PC-3 (cell line): ENCODE measurements at regions not wholly inside any gene's neighbourhood (a gene's known extent, or its start where the extent isn't known, plus 50 kb on each side); places are given as distances from the start of the nearest gene placed in this dataset.

ENCODE experiments used
- ATAC-seq: fragments of 200-7000 bp; cut with Tn5 transposase; 2 replicates; pipeline ENCODE4 v1.9.1; 2020; ENCODE audit warnings: mild to moderate bottlenecking, moderate library complexity
- BruUV-seq: library from RNA; stranded (reverse); fragments of 400-500 nt; replicated peaks from 2 replicates; lab custom pipeline; 2021; lab: Mats Ljungman, UMichigan
- CTCF ChIA-PET: fragments of 300-600 bp; sonication (Branson Sonifier 250); formaldehyde crosslinking; loops from one replicate; lab custom pipeline; 2022; ENCODE audit warnings: antibody characterized with exemption; lab: Charles Lee
- POLR2A ChIA-PET: fragments of 300-600 bp; sonication (Branson Sonifier 250); formaldehyde crosslinking; loops from one replicate; lab custom pipeline; 2022; ENCODE audit warnings: antibody characterized with exemption; ENCODE audit not compliant: unreplicated experiment; lab: Charles Lee
- DNase-seq: peaks from one replicate; pipeline ENCODE4 v3.0.0-alpha.2; 2015
- H2AFZ ChIP-seq: fragments of 300-600 bp; sonication (generic); 2 replicates; pipeline ENCODE4 v1.6.0; 2016; ENCODE audit warnings: antibody characterized with exemption, low read length
- H3F3A ChIP-seq: fragments of 300-600 bp; sonication (generic); one replicate; pipeline ENCODE4 v1.6.0; 2017; ENCODE audit warnings: antibody characterized with exemption, low read length, control low read depth, mild to moderate bottlenecking; ENCODE audit not compliant: unreplicated experiment
- H3K27ac ChIP-seq: fragments of 300-600 bp; sonication (generic); 2 replicates; pipeline ENCODE4 v1.5.1; 2016; ENCODE audit warnings: mild to moderate bottlenecking, low read length
- H3K27me3 ChIP-seq: fragments of 300-600 bp; sonication (generic); 2 replicates; pipeline ENCODE4 v1.6.1; 2016; ENCODE audit warnings: low read length, mixed read lengths
- H3K36me3 ChIP-seq: fragments of 300-600 bp; sonication (generic); 2 replicates; pipeline ENCODE4 v1.6.1; 2016; ENCODE audit warnings: low read depth, mixed run types, low read length, mixed read lengths
- H3K4me1 ChIP-seq: fragments of 300-600 bp; sonication (generic); 2 replicates; pipeline ENCODE4 v1.5.1; 2016; ENCODE audit warnings: low read length; ENCODE audit not compliant: insufficient read depth
- H3K4me2 ChIP-seq: fragments of 300-600 bp; sonication (generic); 2 replicates; pipeline ENCODE4 v1.6.0; 2016; ENCODE audit warnings: low read length
- H3K4me3 ChIP-seq: fragments of 300-600 bp; sonication (generic); 2 replicates; pipeline ENCODE4 v1.5.1; 2016; ENCODE audit warnings: mild to moderate bottlenecking, low read length, mixed read lengths
- H3K79me2 ChIP-seq: fragments of 300-600 bp; sonication (generic); 2 replicates; pipeline ENCODE4 v1.6.1; 2017; ENCODE audit warnings: low read length, mixed read lengths
- H3K9ac ChIP-seq: fragments of 300-600 bp; sonication (generic); 2 replicates; pipeline ENCODE4 v1.6.0; 2016; ENCODE audit warnings: mild to moderate bottlenecking, low read length
- H3K9me2 ChIP-seq: fragments of 300-600 bp; sonication (generic); replicated peaks from 2 replicates; pipeline ENCODE4 v1.6.1; 2016; ENCODE audit warnings: mixed run types, low read length, mixed read lengths
- H3K9me3 ChIP-seq: fragments of 300-600 bp; sonication (generic); 2 replicates; pipeline ENCODE4 v1.6.1; 2016; ENCODE audit warnings: low read length, mixed read lengths
- H4K20me1 ChIP-seq: fragments of 300-600 bp; sonication (generic); 2 replicates; pipeline ENCODE4 v1.6.1; 2016; ENCODE audit warnings: low read length, mixed read lengths
- EZH2 ChIP-seq: fragments of 300-600 bp; sonication (generic); IDR thresholded peaks from one replicate; pipeline ENCODE4 v1.6.1; 2017; ENCODE audit warnings: antibody characterized with exemption, mild to moderate bottlenecking, low read length; ENCODE audit not compliant: unreplicated experiment
- EZH2phosphoT487 ChIP-seq: fragments of 300-600 bp; sonication (generic); IDR thresholded peaks from 2 replicates; pipeline ENCODE4 v1.6.1; 2018; ENCODE audit warnings: mild to moderate bottlenecking, antibody characterized with exemption, low read length, borderline replicate concordance
- intact Hi-C: fragments of 100-400 bp; cut with micrococcal nuclease; formaldehyde crosslinking; loops from 2 replicates; pipeline ENCODE4 v1.9.0; 2023
- TF ChIP-seq, protein P1 (sequence below): fragments of 300-600 bp; sonication (generic); conservative IDR thresholded peaks from 2 replicates; pipeline ENCODE4 v1.5.1; 2017; ENCODE audit warnings: antibody characterized with exemption, low read depth, mild to moderate bottlenecking, low read length

DNA sequence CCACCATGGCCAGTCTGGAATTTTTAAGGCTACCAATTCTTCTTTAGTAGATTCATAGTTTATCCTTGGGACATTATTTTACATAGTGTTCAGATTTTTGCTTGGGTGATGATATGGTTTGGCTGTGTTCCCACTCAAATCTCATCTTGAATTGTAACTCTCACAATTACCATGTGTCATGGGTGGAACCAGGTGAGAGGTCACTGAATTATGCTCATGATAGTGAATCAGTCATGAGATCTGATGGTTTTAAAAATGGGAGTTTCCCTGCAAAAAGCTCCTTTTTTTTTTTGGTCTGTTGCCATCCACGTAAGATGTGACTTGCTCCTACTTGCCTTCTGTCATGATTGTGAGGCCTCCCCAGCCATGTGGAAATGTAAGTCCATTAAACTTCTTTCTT is 163.9 kb downstream of the GABRG2 start:
- Histone ChIP-seq H3K79me2 (no peaks in the 10 kb centered on the region), H3K27me3 (no peaks in the 10 kb centered on the region), H2AFZ (no peak overlapping the region), H3K4me3 (no peak overlapping the region), H3K9me2 (no peaks in the 10 kb centered on the region), H3F3A (no peaks in the 10 kb centered on the region), H3K9ac (no peak overlapping the region), H3K9me3 (peaks cover 9% of the 10 kb centered on the region), H4K20me1 (no peaks in the 10 kb centered on the region), H3K4me1 (no peaks in the 10 kb centered on the region), H3K4me2 (no peak overlapping the region), H3K36me3 (no peaks in the 10 kb centered on the region), H3K27ac (no peak overlapping the region)
- no peak for TF ChIP-seq EZH2
- no peak for TF ChIP-seq EZH2phosphoT487
- TF ChIP-seq, protein P1, sequence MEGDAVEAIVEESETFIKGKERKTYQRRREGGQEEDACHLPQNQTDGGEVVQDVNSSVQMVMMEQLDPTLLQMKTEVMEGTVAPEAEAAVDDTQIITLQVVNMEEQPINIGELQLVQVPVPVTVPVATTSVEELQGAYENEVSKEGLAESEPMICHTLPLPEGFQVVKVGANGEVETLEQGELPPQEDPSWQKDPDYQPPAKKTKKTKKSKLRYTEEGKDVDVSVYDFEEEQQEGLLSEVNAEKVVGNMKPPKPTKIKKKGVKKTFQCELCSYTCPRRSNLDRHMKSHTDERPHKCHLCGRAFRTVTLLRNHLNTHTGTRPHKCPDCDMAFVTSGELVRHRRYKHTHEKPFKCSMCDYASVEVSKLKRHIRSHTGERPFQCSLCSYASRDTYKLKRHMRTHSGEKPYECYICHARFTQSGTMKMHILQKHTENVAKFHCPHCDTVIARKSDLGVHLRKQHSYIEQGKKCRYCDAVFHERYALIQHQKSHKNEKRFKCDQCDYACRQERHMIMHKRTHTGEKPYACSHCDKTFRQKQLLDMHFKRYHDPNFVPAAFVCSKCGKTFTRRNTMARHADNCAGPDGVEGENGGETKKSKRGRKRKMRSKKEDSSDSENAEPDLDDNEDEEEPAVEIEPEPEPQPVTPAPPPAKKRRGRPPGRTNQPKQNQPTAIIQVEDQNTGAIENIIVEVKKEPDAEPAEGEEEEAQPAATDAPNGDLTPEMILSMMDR, result no peak
- intact Hi-C loops, result no loop called here
- CTCF ChIA-PET, result no interaction called here
- no peak for DNase-seq
- POLR2A ChIA-PET, result no interaction called here
- no peak for ATAC-seq
- no TSS peak for BruUV-seq

DNA sequence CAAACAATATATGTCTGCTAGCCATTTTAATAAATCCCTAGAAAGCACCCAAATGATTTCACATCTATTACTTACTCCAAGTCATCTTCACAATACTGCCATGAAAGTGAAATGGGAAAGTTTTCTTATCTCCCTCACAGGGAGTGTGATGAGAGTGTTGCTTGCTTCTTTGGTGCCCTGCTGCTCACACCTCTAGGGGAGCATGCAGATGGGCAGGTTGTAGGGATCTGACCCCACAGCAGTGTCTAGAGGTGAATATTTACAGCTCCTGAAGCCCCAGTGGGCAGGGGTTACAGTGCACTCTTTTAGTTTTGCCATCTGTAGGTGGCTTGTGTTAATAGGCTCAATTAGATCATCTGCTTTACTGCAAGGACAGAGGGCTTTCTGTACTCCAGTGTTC is 173.2 kb downstream of the GABRG2 start:
- Histone ChIP-seq H3K4me2 (no peak overlapping the region), H3K9me2 (no peaks in the 10 kb centered on the region), H3K36me3 (no peaks in the 10 kb centered on the region), H3F3A (no peaks in the 10 kb centered on the region), H2AFZ (no peak overlapping the region), H3K9ac (no peak overlapping the region), H4K20me1 (no peaks in the 10 kb centered on the region), H3K4me1 (no peaks in the 10 kb centered on the region), H3K27me3 (no peaks in the 10 kb centered on the region), H3K9me3 (peaks cover 9% of the 10 kb centered on the region), H3K4me3 (no peak overlapping the region), H3K27ac (no peak overlapping the region), H3K79me2 (no peaks in the 10 kb centered on the region)
- ATAC-seq (no peak), DNase-seq (no peak)
- ChIA-PET POLR2A (no interaction called here), CTCF (no interaction called here)
- intact Hi-C loops, result no loop called here
- TF ChIP-seq EZH2 (no peak), EZH2phosphoT487 (no peak)
- TF ChIP-seq, protein P1, result no peak
- BruUV-seq, result no TSS peak

DNA sequence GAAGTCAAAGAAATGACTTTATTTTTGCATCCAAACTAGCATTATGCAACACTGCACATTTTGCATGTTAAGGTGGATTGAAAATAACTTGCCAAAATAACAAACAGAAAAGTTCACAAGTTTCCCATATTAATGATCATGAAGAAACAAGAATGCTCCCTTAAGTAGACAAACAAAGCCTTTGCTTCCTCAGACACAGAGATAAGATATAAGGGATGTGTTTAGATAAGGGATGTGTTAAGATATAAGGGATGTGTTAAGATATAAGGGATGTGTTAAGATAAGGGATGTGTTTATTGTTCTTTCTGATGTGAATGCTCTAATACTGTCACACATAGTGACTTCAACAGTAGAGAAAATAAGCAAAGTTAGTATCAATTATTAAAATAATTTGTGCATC is 174.8 kb downstream of the GABRG2 start:
- no peaks in the 10 kb centered on the region for H3K9me2 ChIP-seq
- ChIA-PET POLR2A (no interaction called here), CTCF (no interaction called here)
- DNase-seq (no peak), ATAC-seq (no peak)
- no peaks in the 10 kb centered on the region for H4K20me1 ChIP-seq
- no peak overlapping the region for H2AFZ ChIP-seq
- TF ChIP-seq EZH2 (no peak), EZH2phosphoT487 (no peak)
- TF ChIP-seq, protein P1, result no peak
- no peaks in the 10 kb centered on the region for H3K79me2 ChIP-seq
- no peaks in the 10 kb centered on the region for H3K4me1 ChIP-seq
- no peaks in the 10 kb centered on the region for H3F3A ChIP-seq
- H3K9ac ChIP-seq, result no peak overlapping the region
- no peak overlapping the region for H3K4me2 ChIP-seq
- no TSS peak for BruUV-seq
- no peak overlapping the region for H3K27ac ChIP-seq
- H3K27me3 ChIP-seq, result no peaks in the 10 kb centered on the region
- intact Hi-C loops, result no loop called here
- H3K4me3 ChIP-seq, result no peak overlapping the region
- peaks cover 5% of the 10 kb centered on the region for H3K9me3 ChIP-seq
- no peaks in the 10 kb centered on the region for H3K36me3 ChIP-seq
